ENCODE measurements at regions not wholly inside any gene's neighbourhood (a gene's known extent, or its start where the extent isn't known, plus 50 kb on each side); places are given as distances from the start of the nearest gene placed in this dataset.

DNA sequence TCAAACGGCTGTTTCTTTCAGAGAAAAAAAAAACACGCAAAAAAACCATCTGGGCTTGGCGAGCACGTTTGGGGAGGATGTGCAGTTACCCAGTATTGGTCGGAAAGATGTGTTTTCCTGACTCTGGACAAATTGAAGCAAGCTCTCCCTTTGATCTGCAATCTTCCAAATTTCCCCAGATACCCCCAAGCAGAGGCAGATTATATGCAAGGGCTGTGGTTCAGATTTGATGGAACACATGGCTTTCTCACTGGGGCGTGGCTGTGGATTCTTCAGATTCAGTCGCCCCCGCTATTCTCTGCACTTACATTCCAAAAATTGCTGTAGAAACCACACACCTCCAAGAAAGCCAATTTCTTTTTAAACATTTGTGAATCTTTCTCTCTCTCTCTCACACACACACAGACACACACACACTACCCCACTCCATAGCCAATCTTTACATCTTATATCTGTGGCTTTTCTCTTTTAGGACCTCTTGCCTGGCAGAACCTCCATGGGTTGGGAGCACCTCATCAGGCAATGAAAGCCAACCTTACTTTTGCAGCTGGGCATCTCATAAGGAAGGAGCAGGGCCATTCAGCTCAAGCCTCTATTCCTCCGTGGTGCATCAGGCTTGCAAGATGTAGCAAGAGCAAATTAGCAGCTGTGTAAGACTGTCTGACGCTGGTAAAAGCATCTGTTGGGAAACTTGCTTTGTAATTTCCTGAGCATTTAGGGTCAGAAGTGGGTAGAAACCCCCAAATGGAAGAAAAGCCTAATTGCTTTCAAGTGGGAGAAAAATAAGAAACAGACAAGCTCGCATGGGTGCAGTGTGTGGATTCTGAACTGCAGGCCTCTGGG is 103.9 kb upstream of the FAM20A start:
- no peak for DNase-seq
- Histone ChIP-seq H3K27me3 (no peaks in the 10 kb centered on the region), H3K4me1 (peaks cover 0 to 3% (median 0%) of the 10 kb centered on the region in 4 donors), H3K9me3 (no peaks in the 10 kb centered on the region), H3K36me3 (no peaks in the 10 kb centered on the region), H3K4me3 (no peak overlapping the region), H3K27ac (no peak overlapping the region)
- TF ChIP-seq, protein P1, sequence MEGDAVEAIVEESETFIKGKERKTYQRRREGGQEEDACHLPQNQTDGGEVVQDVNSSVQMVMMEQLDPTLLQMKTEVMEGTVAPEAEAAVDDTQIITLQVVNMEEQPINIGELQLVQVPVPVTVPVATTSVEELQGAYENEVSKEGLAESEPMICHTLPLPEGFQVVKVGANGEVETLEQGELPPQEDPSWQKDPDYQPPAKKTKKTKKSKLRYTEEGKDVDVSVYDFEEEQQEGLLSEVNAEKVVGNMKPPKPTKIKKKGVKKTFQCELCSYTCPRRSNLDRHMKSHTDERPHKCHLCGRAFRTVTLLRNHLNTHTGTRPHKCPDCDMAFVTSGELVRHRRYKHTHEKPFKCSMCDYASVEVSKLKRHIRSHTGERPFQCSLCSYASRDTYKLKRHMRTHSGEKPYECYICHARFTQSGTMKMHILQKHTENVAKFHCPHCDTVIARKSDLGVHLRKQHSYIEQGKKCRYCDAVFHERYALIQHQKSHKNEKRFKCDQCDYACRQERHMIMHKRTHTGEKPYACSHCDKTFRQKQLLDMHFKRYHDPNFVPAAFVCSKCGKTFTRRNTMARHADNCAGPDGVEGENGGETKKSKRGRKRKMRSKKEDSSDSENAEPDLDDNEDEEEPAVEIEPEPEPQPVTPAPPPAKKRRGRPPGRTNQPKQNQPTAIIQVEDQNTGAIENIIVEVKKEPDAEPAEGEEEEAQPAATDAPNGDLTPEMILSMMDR (IDR thresholded peaks at IDR 0.05): no peak
- TF ChIP-seq POLR2A (IDR thresholded peaks at IDR 0.05): no peak

DNA sequence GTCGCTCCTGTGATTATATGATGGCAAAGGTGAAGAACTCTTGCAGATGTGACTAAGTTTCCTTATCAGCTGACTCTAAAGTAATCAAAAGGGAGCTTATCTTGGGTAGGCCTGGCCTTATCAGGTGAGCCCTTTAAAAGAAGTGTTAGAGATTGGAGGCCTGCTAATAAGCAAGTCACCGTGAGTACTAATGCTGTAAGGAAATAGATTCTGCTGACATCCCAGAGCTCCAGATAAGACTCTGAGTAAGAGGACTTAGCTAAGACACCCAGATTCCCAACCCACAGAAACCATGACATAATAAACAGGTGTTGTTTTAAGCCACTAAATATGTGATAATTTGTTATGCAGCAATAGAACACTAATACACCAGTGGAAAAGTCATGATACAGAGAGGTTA is 99.9 kb upstream of the FAM20A start:
- no peaks in the 10 kb centered on the region for H3K27me3 ChIP-seq
- H3K4me3 ChIP-seq: no peak overlapping the region
- H3K36me3 ChIP-seq: no peaks in the 10 kb centered on the region
- no peak for DNase-seq
- H3K9me3 ChIP-seq: no peaks in the 10 kb centered on the region
- peak overlapping the region in 1 of 4 donors; percentile 23 for H3K27ac ChIP-seq
- no peak for TF ChIP-seq POLR2A (IDR thresholded peaks at IDR 0.05)
- TF ChIP-seq, protein P1 (IDR thresholded peaks at IDR 0.05): no peak
- peaks cover 0 to 8% (median 0%) of the 10 kb centered on the region in 4 donors for H3K4me1 ChIP-seq

DNA sequence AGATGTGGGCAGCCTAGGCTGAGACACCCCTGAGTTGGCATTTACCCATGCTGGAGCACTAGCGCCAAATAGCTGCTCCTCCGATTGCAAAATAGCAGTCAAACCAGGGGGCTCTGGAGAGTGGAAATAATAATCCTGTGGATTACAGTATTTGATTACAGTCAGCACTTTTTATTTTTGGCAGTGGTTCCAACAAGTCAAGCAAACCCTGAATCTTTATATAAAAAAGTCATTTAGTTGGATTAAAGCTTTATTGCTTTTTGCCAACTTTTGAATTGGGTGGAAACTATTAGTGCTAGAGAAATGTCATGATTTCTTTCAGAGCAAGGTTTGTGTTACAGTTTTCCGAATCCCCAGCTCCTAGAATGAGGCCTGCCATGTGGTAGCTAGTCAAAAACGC is 99.3 kb upstream of the FAM20A start:
- DNase-seq: no peak
- TF ChIP-seq, protein P1 (IDR thresholded peaks at IDR 0.05): no peak
- no peak for TF ChIP-seq POLR2A (IDR thresholded peaks at IDR 0.05)
- H3K27ac ChIP-seq: no peak overlapping the region

DNA sequence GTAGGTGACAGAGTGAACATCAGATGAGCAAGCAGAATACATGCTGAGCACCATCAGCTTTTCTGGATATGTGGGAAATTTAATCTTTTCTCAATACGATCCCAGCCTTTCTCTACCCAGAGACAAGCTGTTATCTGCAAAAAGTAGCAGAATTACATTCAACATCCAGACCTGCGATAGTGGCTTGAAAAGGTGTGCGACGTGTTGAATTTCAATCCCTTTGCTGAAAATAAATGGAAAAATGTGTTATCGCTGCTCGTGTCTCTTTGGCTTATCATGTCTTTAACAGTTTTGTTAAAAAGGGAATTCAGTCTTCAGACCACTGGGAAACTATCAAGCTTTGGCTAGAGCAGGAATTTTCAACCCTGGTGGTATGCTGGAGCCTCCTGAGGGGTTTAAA is 98.8 kb upstream of the FAM20A start:
- H3K27ac ChIP-seq: no peak overlapping the region
- no peak for DNase-seq
- peaks cover 0 to 8% (median 0%) of the 10 kb centered on the region in 4 donors for H3K4me1 ChIP-seq
- no peaks in the 10 kb centered on the region for H3K27me3 ChIP-seq
- no peak overlapping the region for H3K4me3 ChIP-seq
- no peaks in the 10 kb centered on the region for H3K36me3 ChIP-seq
- TF ChIP-seq POLR2A (IDR thresholded peaks at IDR 0.05): no peak
- TF ChIP-seq, protein P1 (IDR thresholded peaks at IDR 0.05): no peak
- no peaks in the 10 kb centered on the region for H3K9me3 ChIP-seq

More for the DNA sequence above, 99.3 kb upstream of the FAM20A start:
- Histone ChIP-seq H3K4me1 (peaks cover 0 to 8% (median 0%) of the 10 kb centered on the region in 4 donors), H3K4me3 (no peak overlapping the region), H3K9me3 (no peaks in the 10 kb centered on the region), H3K27me3 (no peaks in the 10 kb centered on the region), H3K36me3 (no peaks in the 10 kb centered on the region)

DNA sequence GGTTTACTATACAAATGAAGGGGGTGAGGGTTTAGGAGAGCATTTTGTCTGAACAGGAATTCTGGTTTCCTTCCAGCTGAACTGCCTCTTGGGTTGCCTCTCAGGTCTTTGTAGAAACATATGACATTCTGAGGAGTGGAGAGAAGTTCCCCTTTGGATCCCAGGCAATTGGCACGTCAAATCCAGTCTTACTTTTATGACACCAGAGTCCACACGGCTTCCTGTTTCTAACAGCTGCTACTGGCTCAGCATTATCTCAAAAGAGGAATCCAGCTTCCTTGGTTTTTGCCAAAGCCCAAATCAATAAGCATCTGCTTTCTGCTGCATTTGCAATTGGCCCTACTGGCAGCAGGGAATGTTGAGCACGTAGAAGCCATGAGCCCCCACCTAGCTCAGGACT is 97.6 kb upstream of the FAM20A start:
- no peak for DNase-seq
- no peak overlapping the region for H3K27ac ChIP-seq
- TF ChIP-seq POLR2A (IDR thresholded peaks at IDR 0.05): no peak
- no peak overlapping the region for H3K4me3 ChIP-seq
- H3K36me3 ChIP-seq: no peaks in the 10 kb centered on the region
- H3K9me3 ChIP-seq: no peaks in the 10 kb centered on the region
- H3K27me3 ChIP-seq: no peaks in the 10 kb centered on the region
- H3K4me1 ChIP-seq: peaks cover 0 to 8% (median 0%) of the 10 kb centered on the region in 4 donors

DNA sequence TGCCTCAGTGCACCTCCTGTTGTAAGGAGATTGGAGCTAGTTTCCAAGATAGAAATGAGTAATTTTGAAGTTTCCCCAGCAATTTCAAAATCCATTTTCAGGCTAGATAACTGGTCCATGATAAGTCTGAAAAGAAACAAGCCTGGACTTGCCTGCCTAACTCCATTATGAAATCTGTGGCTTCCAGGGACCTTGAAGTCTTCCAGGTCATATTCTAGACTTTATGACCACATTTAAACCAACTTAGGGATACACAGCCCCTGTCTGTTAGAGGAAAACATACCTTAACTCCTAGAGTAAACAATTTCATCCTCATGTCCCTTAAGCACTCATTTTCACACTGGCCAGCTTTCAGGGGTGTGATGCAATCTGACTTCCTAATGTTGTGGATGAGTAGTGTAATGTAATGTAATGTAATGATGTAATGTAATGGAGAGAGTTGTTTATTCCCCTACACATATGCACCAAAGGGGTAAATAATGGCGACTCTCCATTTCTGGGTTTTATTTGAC is 96.7 kb upstream of the FAM20A start:
- Histone ChIP-seq H3K4me3 (no peak overlapping the region), H3K36me3 (no peaks in the 10 kb centered on the region), H3K27me3 (no peaks in the 10 kb centered on the region), H3K27ac (no peak overlapping the region), H3K4me1 (peaks cover 0 to 8% (median 0%) of the 10 kb centered on the region in 4 donors), H3K9me3 (no peaks in the 10 kb centered on the region)
- TF ChIP-seq, protein P1 (IDR thresholded peaks at IDR 0.05): no peak
- TF ChIP-seq POLR2A (IDR thresholded peaks at IDR 0.05): no peak
- peak in 1 of 3 donors; percentile 55 for DNase-seq
